ENCODE measurements at regions not wholly inside any gene's neighbourhood (a gene's known extent, or its start where the extent isn't known, plus 50 kb on each side); places are given as distances from the start of the nearest gene placed in this dataset.

GRCh38 chr15:97836003-97836402, 124.5 kb upstream of the ARRDC4 start:
- TF ChIP-seq POLR2A (IDR thresholded peaks at IDR 0.05; ENCODE audit: low read depth, low read length), result no peak
- no peak for TF ChIP-seq CTCF (conservative IDR thresholded peaks at IDR 0.05; ENCODE audit: low read depth, low read length)
- TF ChIP-seq CHD1 (IDR thresholded peaks at IDR 0.05; ENCODE audit: low read depth, low read length), result no peak
- TF ChIP-seq BHLHE40 (IDR thresholded peaks at IDR 0.05; ENCODE audit: low read depth, low read length), result no peak
- TF ChIP-seq SMC3 (IDR thresholded peaks at IDR 0.05; ENCODE audit: low read depth, low read length), result no peak
- TF ChIP-seq FOS (IDR thresholded peaks at IDR 0.05; ENCODE audit: low read depth, low read length), result no peak

Data from IMR-90 (cell line).